Inferior parietal cortex (tissue), 1 donor: ENCODE measurements at regions not wholly inside any gene's neighbourhood (a gene's known extent, or its start where the extent isn't known, plus 50 kb on each side); places are given as distances from the start of the nearest gene placed in this dataset.

Experiments
- DNase-seq: peaks from one replicate; pipeline ENCODE4 v3.0.0-alpha.2; 2016; ENCODE audit errors: extremely low spot score

GRCh38 chr2:45212953-45213635 is 203.8 kb upstream of the SIX2 start:
- no peak for DNase-seq

DNA sequence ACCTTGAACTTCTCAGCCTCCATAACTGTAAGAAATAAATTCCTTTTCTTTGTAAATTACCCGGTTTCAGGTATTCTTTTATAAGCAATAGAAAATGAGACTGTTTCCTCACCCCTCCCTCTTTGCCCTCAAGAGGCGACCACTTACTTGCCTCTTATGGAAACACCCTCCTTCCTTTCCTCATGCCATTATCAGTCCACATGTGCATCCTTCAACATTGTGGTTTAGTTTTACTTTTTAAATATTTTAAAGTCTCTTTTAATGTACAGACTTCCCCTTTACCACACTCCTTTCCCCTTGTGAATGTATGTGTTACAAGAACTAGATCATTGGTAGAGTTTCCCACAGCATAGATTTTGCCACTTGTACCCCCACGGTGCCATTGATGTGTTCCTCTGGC is 202.4 kb upstream of the SIX2 start:
- no peak for DNase-seq

DNA sequence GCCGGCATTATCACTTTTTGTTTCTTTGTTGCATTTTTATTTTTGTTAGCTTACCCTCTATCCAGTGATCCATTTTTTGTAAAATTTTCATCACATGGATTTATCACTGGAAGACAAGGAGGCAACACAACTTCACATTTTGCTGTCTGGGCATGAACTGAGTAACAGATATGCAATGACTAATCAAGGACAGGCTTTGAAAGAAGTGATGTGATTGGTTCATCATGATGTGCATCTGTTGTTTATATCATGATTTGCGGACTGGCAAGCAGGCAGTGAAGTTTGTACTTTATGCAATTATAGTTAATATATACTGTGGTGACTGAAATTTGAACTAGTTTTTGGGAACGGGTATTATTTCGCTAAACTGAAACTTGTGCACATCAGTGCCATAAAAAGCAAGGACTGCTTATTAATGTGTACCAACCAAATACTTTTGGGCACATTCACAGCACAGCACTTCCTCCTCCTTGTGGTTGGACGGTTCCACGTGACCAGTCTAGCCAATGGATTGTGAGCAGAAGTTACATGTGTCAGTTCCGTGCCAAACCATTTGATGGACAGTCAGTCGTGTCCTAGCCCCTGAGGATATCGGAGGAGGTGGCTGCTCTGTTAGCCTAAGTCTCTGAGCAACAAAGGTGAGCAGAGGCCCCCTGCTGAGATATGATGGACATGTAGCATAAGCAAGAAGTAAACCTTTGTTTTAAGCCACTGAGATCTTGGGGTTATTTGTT is 201.4 kb upstream of the SIX2 start:
- DNase-seq, result no peak

GRCh38 chr2:45209875-45210274 is 200.6 kb upstream of the SIX2 start:
- DNase-seq, result no peak

- no peak for DNase-seq
Observed at GRCh38 chr2:45209302-45209701, 200.1 kb upstream of the SIX2 start.

GRCh38 chr2:45207101-45207500 is 197.8 kb upstream of the SIX2 start:
- no peak for DNase-seq

GRCh38 chr2:45205985-45206384 is 196.7 kb upstream of the SIX2 start:
- DNase-seq, result no peak

DNA sequence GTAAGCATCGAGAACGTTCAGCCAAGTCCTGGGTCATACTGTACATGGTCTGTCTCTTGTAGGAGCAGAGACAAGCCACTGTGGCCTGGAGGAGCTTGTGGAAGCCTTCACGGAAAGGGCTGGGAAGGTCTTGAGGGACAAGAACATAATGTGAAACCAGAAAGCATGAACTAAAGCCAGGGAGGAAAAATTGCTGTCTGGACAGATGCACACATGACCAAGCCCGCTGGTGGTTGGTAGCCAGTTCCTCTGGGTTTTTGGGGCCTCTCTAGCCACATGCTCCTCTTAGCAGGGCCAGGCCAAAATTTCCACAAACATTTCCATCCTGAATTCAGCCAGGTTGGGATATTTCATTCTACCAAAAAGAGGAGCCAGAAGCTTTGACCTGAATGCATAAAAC is 196.2 kb upstream of the SIX2 start:
- DNase-seq, result no peak

DNA sequence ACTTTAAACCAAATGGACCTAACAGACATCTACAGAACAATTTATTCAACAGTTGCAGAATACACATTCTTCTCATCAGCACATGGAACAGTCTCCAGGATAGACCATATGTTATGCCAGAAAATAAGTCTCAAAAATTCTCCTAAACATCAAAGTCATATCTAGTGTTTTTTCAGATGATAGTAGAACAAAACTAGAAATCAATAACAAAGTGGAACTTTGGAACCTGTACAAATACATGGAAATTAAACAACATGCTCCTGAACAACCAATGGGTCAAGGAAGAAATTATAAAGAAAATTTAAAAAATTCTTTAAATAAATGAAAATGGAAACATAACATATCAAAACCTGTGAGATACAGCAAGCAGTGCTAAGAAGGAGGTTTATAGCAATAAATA is 194.1 kb upstream of the SIX2 start:
- DNase-seq, result no peak

DNA sequence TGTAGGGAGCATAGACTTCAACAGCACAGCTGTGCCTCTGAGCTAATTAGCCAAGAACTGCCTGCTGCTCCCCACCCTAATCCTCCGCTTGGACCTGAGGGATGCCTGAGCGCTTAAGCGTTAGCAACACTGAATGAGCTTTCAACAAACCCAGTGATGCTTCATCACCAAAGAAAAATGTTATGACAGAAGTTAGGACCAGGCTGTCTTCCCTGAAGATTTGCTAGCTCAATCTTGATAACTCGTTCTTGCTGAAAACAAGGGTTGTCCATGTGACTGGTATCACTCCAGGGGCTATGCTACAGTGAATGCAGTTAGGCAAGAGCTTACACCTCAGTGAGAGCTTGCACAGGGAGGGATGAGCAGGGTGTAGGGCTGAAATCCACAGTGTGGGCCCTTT is 190.7 kb upstream of the SIX2 start:
- DNase-seq, result no peak

- no peak for DNase-seq
Observed at GRCh38 chr2:45195916-45196315, 186.7 kb upstream of the SIX2 start.

DNA sequence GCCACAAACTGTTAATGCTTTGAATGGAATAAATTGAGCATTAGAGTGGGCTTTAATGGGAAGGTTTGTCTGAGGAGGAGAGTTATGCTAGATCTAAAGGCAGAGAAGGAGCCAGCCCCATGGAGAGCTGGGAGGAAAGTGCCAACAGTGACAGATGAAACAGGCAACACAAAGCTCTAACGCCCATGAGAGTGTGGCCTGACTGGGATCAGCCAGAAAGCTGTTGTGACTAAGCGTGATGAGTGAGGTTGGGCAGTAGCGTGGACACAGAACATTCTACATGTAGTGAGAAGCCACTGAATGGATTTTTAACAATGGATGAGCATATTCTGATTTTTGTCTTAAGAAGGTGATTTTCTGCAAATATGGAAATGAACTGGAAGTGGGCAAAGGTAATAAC is 185.3 kb upstream of the SIX2 start:
- no peak for DNase-seq

GRCh38 chr2:45193581-45193980 is 184.3 kb upstream of the SIX2 start:
- no peak for DNase-seq

GRCh38 chr2:45192991-45193390 is 183.7 kb upstream of the SIX2 start:
- no peak for DNase-seq

DNA sequence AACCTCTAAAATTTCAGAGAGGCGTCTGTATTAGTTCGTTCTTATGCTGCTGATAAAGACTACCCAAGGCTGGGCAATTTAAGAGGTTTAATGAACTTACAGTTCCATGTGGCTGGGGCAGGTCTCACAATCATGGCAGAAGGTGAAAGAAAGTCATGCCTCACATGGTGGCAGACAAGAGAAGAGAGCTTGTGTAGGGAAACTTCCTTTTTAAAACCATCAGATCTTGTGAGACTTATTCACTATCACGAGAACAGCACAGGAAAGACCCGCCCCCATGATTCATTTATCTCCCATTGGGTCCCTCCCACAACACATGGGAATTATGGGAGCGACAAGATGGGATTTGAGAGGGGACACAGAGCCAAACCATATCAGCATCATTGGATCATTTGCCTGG is 183.2 kb upstream of the SIX2 start:
- no peak for DNase-seq

- DNase-seq, result no peak
Observed at GRCh38 chr2:45191976-45192375, 182.7 kb upstream of the SIX2 start.

- no peak for DNase-seq
Observed at GRCh38 chr2:45191146-45191863, 182.1 kb upstream of the SIX2 start.

DNA sequence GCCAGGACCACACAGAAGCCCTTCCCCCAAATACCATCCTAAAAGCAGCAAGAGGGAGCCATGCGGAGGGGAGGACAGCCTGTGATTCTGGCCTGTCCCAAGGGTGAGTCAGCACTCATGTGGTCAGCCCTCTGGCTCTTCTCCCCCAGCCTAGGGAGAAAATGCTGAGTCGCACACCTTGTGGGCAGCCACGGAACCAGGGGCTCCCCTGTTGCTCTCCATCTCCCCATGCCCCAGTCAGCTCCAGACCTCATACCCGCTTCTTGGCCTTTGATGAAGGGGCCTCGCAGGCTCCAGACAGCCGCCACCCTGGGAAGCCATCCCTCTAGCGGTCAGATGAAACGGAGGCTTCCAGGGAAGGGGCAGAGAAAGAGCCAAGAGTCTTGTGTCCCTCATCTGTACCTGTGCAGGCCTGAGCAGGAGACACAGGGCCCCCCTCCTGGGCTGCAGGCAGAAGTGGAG is 181.3 kb upstream of the SIX2 start:
- DNase-seq, result no peak

GRCh38 chr2:45184606-45185005 is 175.4 kb upstream of the SIX2 start:
- no peak for DNase-seq

- DNase-seq, result no peak
Observed at GRCh38 chr2:45182667-45183295, 173.5 kb upstream of the SIX2 start.

DNA sequence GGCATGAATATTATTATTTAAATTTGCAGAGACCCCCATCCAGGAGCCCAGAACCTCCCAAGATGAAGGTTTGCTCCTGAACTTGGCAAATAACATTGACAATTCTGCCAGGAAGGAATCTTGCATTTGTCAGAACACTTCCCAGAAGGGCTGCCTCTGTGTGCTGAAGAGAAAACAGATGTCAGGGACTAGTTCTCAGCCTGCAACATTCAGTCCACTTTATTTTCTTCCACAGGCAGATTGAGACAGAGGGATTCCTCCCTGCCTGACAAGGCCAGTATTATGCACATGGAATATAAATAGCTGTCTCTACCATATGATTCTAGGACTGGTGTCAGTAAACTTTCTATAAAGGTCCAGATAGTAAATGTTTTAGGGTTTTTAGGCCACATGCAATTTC is 171.5 kb upstream of the SIX2 start:
- no peak for DNase-seq

- DNase-seq, result no peak
Observed at GRCh38 chr2:45180033-45180746, 170.9 kb upstream of the SIX2 start.
